ENCODE measurements at regions not wholly inside any gene's neighbourhood (a gene's known extent, or its start where the extent isn't known, plus 50 kb on each side); places are given as distances from the start of the nearest gene placed in this dataset.

DNA sequence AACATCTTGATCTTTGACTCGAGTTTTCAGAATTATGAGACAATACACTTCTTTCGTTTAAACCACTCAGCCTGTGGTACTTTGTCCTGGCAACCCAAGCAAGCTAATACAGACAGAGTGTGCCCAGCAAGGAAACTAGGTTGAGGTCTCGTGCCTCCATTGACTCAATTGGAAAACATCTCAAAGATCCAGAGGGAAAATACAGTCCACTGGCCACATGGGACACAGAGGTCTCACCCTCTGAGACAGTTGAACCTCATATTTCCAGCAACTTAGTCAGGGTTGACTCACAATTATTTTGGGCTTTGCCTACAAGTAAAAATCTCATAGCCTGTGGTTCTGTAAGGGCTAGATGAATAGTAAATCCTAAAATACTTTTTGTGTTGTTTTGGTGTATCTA, 631.5 kb downstream of the MTRR start:
- Mint-ChIP-seq H3K9me3 (ENCODE audit: unreplicated experiment) (peaks cover 6% of the 10 kb centered on the region), H3K27ac (ENCODE audit: unreplicated experiment) (no peak overlapping the region), H3K4me3 (ENCODE audit: unreplicated experiment) (no peak overlapping the region), H3K27me3 (ENCODE audit: unreplicated experiment) (peaks cover 3% of the 10 kb centered on the region), H3K4me1 (ENCODE audit: low read depth, unreplicated experiment) (no peaks in the 10 kb centered on the region), H3K36me3 (ENCODE audit: unreplicated experiment) (peaks cover 23% of the 10 kb centered on the region)
- TF ChIP-seq, protein P1, sequence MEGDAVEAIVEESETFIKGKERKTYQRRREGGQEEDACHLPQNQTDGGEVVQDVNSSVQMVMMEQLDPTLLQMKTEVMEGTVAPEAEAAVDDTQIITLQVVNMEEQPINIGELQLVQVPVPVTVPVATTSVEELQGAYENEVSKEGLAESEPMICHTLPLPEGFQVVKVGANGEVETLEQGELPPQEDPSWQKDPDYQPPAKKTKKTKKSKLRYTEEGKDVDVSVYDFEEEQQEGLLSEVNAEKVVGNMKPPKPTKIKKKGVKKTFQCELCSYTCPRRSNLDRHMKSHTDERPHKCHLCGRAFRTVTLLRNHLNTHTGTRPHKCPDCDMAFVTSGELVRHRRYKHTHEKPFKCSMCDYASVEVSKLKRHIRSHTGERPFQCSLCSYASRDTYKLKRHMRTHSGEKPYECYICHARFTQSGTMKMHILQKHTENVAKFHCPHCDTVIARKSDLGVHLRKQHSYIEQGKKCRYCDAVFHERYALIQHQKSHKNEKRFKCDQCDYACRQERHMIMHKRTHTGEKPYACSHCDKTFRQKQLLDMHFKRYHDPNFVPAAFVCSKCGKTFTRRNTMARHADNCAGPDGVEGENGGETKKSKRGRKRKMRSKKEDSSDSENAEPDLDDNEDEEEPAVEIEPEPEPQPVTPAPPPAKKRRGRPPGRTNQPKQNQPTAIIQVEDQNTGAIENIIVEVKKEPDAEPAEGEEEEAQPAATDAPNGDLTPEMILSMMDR (IDR thresholded peaks at IDR 0.05; ENCODE audit: partially characterized antibody, unreplicated experiment): no peak
- no peak for DNase-seq

- TF ChIP-seq, protein P1 (IDR thresholded peaks at IDR 0.05; ENCODE audit: partially characterized antibody, unreplicated experiment): no peak
- H3K4me3 Mint-ChIP-seq (ENCODE audit: unreplicated experiment): no peak overlapping the region
- H3K9me3 Mint-ChIP-seq (ENCODE audit: unreplicated experiment): no peaks in the 10 kb centered on the region
- H3K27me3 Mint-ChIP-seq (ENCODE audit: unreplicated experiment): no peaks in the 10 kb centered on the region
- H3K36me3 Mint-ChIP-seq (ENCODE audit: unreplicated experiment): no peaks in the 10 kb centered on the region
- H3K27ac Mint-ChIP-seq (ENCODE audit: unreplicated experiment): no peak overlapping the region
- no peak for DNase-seq
- H3K4me1 Mint-ChIP-seq (ENCODE audit: low read depth, unreplicated experiment): no peaks in the 10 kb centered on the region
These were observed 636.2 kb downstream of the MTRR start for GRCh38 chr5:8505196-8505595.

GRCh38 chr5:8508231-8508630, 639.3 kb downstream of the MTRR start:
- TF ChIP-seq, protein P1 (IDR thresholded peaks at IDR 0.05; ENCODE audit: partially characterized antibody, unreplicated experiment): no peak
- no peaks in the 10 kb centered on the region for H3K4me1 Mint-ChIP-seq (ENCODE audit: low read depth, unreplicated experiment)
- no peaks in the 10 kb centered on the region for H3K27me3 Mint-ChIP-seq (ENCODE audit: unreplicated experiment)
- no peak overlapping the region for H3K4me3 Mint-ChIP-seq (ENCODE audit: unreplicated experiment)
- H3K36me3 Mint-ChIP-seq (ENCODE audit: unreplicated experiment): no peaks in the 10 kb centered on the region
- no peak for DNase-seq
- no peak overlapping the region for H3K27ac Mint-ChIP-seq (ENCODE audit: unreplicated experiment)
- H3K9me3 Mint-ChIP-seq (ENCODE audit: unreplicated experiment): no peaks in the 10 kb centered on the region

GRCh38 chr5:8516356-8516755, 647.4 kb downstream of the MTRR start:
- Mint-ChIP-seq H3K36me3 (ENCODE audit: unreplicated experiment) (no peaks in the 10 kb centered on the region), H3K4me3 (ENCODE audit: unreplicated experiment) (no peak overlapping the region), H3K9me3 (ENCODE audit: unreplicated experiment) (no peaks in the 10 kb centered on the region), H3K27ac (ENCODE audit: unreplicated experiment) (no peak overlapping the region), H3K27me3 (ENCODE audit: unreplicated experiment) (no peaks in the 10 kb centered on the region), H3K4me1 (ENCODE audit: low read depth, unreplicated experiment) (peaks cover 3% of the 10 kb centered on the region)
- TF ChIP-seq, protein P1 (IDR thresholded peaks at IDR 0.05; ENCODE audit: partially characterized antibody, unreplicated experiment): no peak
- no peak for DNase-seq

DNA sequence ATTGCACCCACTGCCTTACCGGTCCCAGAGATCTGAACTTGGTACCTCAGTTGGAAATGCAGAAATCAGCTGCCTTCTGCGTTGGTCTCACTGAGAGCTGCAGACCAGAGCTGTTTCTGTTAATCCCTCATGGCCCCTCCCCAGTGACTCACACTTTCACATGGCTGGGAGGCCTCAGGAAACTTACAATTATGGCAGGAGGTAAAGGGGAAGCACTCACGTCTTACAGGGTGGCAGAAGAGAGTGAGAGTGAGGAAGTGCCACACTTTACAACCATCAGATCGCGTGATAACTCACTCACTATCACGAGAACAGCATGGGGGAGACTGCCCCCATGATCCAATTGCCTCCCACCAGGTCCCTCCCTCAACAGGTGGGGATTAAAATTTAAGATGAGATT, 648.5 kb downstream of the MTRR start:
- Mint-ChIP-seq H3K4me3 (ENCODE audit: unreplicated experiment) (no peak overlapping the region), H3K4me1 (ENCODE audit: low read depth, unreplicated experiment) (peaks cover 3% of the 10 kb centered on the region), H3K27me3 (ENCODE audit: unreplicated experiment) (no peaks in the 10 kb centered on the region), H3K27ac (ENCODE audit: unreplicated experiment) (no peak overlapping the region), H3K9me3 (ENCODE audit: unreplicated experiment) (no peaks in the 10 kb centered on the region), H3K36me3 (ENCODE audit: unreplicated experiment) (no peaks in the 10 kb centered on the region)
- no peak for DNase-seq
- TF ChIP-seq, protein P1 (IDR thresholded peaks at IDR 0.05; ENCODE audit: partially characterized antibody, unreplicated experiment): no peak
